Activated naive CD4-positive, alpha-beta T cell treated with anti-CD3 and anti-CD28 coated beads, Interleukin-2, amount 10 ng/mL, durations not matched to agents 7 days and 5 days (primary cell): ENCODE measurements at regions not wholly inside any gene's neighbourhood (a gene's known extent, or its start where the extent isn't known, plus 50 kb on each side); places are given as distances from the start of the nearest gene placed in this dataset.
"Not testable (repeated sequence)": the region's sequence is repeated elsewhere in the genome, so short reads cannot be mapped to it uniquely, and the experiment has no call there.

Experiments
- CTCF ChIA-PET: fragments of 350-600 bp; sonication (Branson Sonifier 250); formaldehyde crosslinking; loops from one replicate; lab custom pipeline; 2021; ENCODE audit warnings: antibody characterized with exemption; lab: Charles Lee
- DNase-seq: peaks from one replicate; pipeline ENCODE4 v3.0.0-alpha.2; 2020
- H3K27ac Mint-ChIP-seq: one replicate; pipeline ENCODE4 v1.8.0; 2021; ENCODE audit warnings: mild to moderate bottlenecking, moderate library complexity, mixed read lengths
- H3K27me3 Mint-ChIP-seq: one replicate; pipeline ENCODE4 v1.8.0; 2021; ENCODE audit warnings: mild to moderate bottlenecking, mixed read lengths
- H3K36me3 Mint-ChIP-seq: one replicate; pipeline ENCODE4 v1.8.0; 2021; ENCODE audit warnings: mixed read lengths
- H3K4me1 Mint-ChIP-seq: one replicate; pipeline ENCODE4 v1.8.0; 2021; ENCODE audit warnings: mixed read lengths
- H3K4me3 Mint-ChIP-seq: one replicate; pipeline ENCODE4 v1.8.0; 2021; ENCODE audit warnings: mild to moderate bottlenecking, moderate library complexity, mixed read lengths
- H3K9me3 Mint-ChIP-seq: one replicate; pipeline ENCODE4 v1.8.0; 2021; ENCODE audit warnings: mixed read lengths

DNA sequence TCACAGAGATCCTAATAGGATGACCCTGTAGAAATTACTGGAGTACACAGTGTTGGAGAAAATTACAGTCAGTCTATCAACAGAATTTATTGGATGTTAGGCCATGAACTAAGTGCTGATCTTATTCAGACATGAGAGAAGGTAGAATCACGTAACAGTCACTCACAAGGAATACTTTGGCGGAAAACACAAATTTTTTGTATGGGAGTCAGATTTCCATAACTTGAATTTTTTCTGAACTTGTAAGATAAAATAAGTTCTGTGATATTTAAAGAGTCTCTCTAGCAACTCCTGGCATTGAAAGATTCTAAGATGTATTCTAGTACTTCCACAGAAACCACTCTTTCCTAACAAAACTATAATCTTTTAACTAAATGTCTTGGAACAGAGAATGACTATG is 178.8 kb upstream of the MME start:
- no peak overlapping the region for H3K27ac Mint-ChIP-seq
- no peaks in the 10 kb centered on the region for H3K4me1 Mint-ChIP-seq
- peaks cover 1% of the 10 kb centered on the region for H3K9me3 Mint-ChIP-seq
- H3K4me3 Mint-ChIP-seq, result no peak overlapping the region
- CTCF ChIA-PET, result no interaction called here
- H3K27me3 Mint-ChIP-seq, result no peaks in the 10 kb centered on the region
- no peak for DNase-seq
- no peaks in the 10 kb centered on the region for H3K36me3 Mint-ChIP-seq

DNA sequence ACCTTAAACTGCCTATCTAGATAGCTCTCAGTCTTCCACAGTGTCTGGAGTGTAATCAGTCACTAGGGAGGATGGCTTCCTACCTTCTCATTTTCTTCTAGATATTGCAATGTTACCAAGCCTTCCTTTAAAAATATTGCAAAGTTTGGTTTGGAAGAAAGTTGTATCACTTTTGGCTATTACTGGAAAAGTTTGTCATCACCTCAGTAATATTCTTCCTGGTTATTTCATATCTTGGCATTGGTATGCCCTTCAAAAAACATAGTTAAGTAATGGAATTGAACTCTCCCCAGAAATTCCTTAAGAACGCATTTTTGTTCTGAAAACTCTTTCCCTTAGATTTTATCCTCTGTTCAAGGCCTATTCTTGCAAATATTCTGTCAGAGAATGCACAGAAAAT is 179.3 kb upstream of the MME start:
- Mint-ChIP-seq H3K9me3 (peaks cover 1% of the 10 kb centered on the region), H3K27me3 (no peaks in the 10 kb centered on the region), H3K36me3 (no peaks in the 10 kb centered on the region), H3K4me3 (no peak overlapping the region), H3K4me1 (no peaks in the 10 kb centered on the region), H3K27ac (no peak overlapping the region)
- DNase-seq, result no peak
- CTCF ChIA-PET, result no interaction called here

DNA sequence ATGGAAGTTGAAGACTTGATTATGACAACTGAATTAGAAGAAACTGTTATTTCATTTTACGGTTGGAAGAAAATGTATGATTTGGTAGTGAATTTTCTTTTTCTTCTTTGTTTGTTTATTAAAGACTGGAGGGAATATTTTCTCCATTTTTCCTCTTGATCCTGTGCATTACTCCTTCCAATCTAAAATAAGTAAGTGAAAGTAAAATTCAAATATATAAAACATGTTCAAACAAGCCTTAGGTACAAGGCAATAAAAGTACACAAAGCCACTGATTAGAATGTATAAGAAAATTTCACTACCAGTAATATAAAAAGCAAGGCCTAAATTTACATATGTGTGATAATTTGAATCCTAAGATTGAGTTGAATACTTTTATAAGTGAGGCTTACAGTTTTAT is 181.2 kb upstream of the MME start:
- CTCF ChIA-PET, result no interaction called here

DNA sequence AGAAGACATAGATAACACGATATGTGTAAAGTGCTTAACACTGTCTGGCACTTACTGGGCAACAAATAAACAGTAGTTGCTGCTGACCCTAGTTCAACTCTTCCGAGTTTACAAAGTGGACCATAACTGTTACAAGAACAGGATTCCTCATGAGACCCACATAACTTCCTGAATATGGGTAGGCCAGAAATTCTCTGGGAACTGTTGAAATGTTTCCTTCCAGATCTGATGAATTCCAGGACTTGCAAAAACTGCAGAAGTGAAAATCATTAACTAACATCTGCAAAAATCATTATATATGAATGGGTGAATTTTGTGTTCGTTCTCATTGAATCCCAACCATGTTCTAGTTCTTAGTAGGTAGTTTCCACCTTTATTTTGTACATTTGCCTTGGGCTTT is 181.7 kb upstream of the MME start:
- Mint-ChIP-seq H3K9me3 (peaks cover 1% of the 10 kb centered on the region), H3K27ac (no peak overlapping the region), H3K4me1 (no peaks in the 10 kb centered on the region), H3K36me3 (no peaks in the 10 kb centered on the region), H3K4me3 (no peak overlapping the region), H3K27me3 (no peaks in the 10 kb centered on the region)
- CTCF ChIA-PET, result no interaction called here
- DNase-seq, result no peak

More for the DNA sequence above, 181.2 kb upstream of the MME start:
- no peaks in the 10 kb centered on the region for H3K27me3 Mint-ChIP-seq
- peaks cover 1% of the 10 kb centered on the region for H3K9me3 Mint-ChIP-seq
- no peaks in the 10 kb centered on the region for H3K4me1 Mint-ChIP-seq
- H3K36me3 Mint-ChIP-seq, result no peaks in the 10 kb centered on the region
- no peak for DNase-seq
- no peak overlapping the region for H3K27ac Mint-ChIP-seq
- H3K4me3 Mint-ChIP-seq, result no peak overlapping the region

DNA sequence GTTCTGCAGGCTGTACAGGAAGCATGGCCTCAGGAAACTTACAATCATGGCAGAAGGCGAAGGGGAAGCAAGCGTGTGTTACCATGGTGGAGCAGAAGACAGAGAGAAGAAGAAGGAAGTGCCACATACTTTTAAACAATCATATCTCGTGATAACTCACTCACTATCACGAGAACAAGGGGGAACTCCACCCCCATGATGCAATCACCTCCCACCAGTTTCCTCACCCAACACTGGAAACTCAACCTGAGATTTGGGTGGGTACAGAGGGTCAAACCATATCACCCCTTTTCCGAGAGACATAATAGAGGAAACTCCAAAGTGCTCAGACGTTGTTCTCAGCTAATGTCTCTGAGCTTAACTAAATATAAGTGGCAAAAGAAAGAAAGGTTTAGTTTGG is 186.3 kb upstream of the MME start:
- Mint-ChIP-seq H3K27me3 (no peaks in the 10 kb centered on the region), H3K4me1 (no peaks in the 10 kb centered on the region), H3K9me3 (peaks cover 5% of the 10 kb centered on the region), H3K27ac (no peak overlapping the region), H3K36me3 (no peaks in the 10 kb centered on the region), H3K4me3 (no peak overlapping the region)
- DNase-seq, result no peak
- CTCF ChIA-PET, result no interaction called here

DNA sequence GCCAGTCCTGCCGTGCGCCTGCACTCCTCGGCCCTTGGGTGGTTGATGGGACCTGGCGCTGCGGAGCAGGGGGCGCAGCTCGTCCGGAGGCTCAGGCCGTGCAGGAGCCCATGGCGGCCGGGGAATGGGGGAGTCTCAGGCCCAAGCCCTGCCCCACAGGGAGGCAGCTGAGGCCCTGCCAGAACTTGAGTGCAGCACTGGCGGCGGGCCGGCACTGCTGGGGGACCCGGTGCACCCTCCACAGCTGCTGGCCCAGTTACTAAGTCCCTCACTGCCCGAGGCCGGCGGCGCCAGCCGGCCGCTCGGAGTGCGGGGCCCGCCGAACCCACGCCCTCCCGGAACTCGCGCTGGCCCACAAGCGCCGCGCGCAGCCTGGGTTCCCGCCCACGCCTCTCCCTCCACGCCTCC is 190.9 kb upstream of the MME start:
- Mint-ChIP-seq H3K27ac (no peak overlapping the region), H3K4me1 (no peaks in the 10 kb centered on the region), H3K27me3 (no peaks in the 10 kb centered on the region), H3K36me3 (no peaks in the 10 kb centered on the region), H3K9me3 (peaks cover 15% of the 10 kb centered on the region), H3K4me3 (no peak overlapping the region)
- DNase-seq, result no peak
- CTCF ChIA-PET, result no interaction called here

DNA sequence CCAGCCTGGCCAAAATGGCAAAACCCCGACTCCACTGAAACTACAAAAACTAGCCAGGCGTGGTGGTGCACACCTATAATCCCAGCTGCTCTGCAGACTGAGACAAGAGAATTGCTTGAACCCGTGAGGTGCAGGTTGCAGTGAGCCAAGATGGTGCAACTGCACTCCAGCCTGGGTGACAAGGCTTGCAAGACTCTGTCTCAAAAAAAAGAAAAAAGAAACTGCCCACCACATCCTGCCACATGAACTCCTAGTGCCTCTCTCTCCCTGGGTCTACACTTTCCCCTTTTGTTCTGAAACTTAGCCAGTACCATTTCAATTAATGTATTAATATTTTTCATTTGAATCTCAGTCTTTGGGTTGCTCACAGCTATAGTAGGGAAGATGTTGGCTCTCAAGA is 192.2 kb upstream of the MME start:
- CTCF ChIA-PET, result no interaction called here
- no peak overlapping the region for H3K4me3 Mint-ChIP-seq
- H3K4me1 Mint-ChIP-seq, result no peaks in the 10 kb centered on the region
- no peak overlapping the region for H3K27ac Mint-ChIP-seq
- H3K9me3 Mint-ChIP-seq, result peaks cover 15% of the 10 kb centered on the region
- no peaks in the 10 kb centered on the region for H3K27me3 Mint-ChIP-seq
- H3K36me3 Mint-ChIP-seq, result no peaks in the 10 kb centered on the region
- DNase-seq, result no peak

DNA sequence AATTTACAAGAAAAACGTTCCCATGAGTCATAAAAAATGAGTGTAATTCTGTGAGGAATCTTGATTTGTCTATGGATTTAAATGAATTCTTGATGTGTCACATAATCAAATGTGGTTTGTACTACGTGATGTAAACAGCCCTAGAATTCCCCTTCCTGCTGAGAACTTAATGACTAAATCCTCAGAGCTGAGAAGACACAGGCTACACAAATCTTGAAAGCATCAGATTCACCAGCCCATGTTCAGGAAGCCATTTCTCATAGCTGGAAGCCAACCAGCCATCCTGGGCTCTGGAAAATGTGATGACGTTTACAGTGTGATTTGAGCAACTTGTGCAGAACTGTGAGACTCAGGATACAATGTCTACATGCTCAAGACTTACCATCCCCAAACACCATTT is 193.7 kb upstream of the MME start:
- H3K4me3 Mint-ChIP-seq, result no peak overlapping the region
- H3K9me3 Mint-ChIP-seq, result peaks cover 15% of the 10 kb centered on the region
- CTCF ChIA-PET, result no interaction called here
- H3K36me3 Mint-ChIP-seq, result no peaks in the 10 kb centered on the region
- no peaks in the 10 kb centered on the region for H3K4me1 Mint-ChIP-seq
- no peak overlapping the region for H3K27ac Mint-ChIP-seq
- H3K27me3 Mint-ChIP-seq, result no peaks in the 10 kb centered on the region
- DNase-seq, result no peak

DNA sequence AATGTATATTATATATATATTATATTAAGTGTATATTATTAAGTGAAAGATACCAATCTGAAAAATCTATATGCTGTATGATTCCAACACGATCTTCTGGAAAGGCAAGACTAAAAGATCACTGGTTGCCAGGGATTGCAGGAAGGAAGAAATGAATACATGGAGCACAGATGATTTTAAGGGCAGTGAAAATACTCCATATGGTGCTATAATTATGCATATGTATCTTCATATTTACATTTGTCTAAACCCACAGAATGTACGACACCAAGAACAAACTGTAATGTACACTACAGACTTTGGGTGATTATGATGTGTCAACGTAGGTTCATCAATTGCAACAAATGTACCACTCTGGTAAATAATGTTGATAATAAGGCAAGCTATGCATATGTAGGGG is 194.7 kb upstream of the MME start:
- H3K4me3 Mint-ChIP-seq, result no peak overlapping the region
- no peak overlapping the region for H3K27ac Mint-ChIP-seq
- H3K4me1 Mint-ChIP-seq, result no peaks in the 10 kb centered on the region
- CTCF ChIA-PET, result no interaction called here
- H3K36me3 Mint-ChIP-seq, result no peaks in the 10 kb centered on the region
- H3K9me3 Mint-ChIP-seq, result peaks cover 15% of the 10 kb centered on the region
- H3K27me3 Mint-ChIP-seq, result no peaks in the 10 kb centered on the region
- no peak for DNase-seq

DNA sequence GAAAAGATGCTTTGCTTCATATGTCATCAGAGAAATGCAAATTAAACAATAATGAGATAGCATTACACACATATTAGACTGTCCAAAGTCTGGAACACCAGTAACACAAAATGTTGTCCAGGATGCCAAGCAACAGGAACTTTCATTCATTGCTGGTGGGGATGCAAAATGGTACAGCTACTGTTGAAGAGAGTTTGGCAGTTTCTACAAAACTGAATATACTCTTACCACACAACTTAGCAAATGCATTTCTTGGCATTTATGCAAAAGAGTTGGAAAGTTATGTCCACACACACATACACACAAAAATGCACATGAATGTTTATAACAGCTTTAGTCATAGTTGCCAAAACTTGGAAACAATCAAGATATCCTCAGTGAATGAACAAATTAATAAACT is 195.2 kb upstream of the MME start:
- CTCF ChIA-PET, result no interaction called here
- Mint-ChIP-seq H3K36me3 (no peaks in the 10 kb centered on the region), H3K4me3 (no peak overlapping the region), H3K4me1 (no peaks in the 10 kb centered on the region), H3K27ac (no peak overlapping the region), H3K9me3 (peaks cover 13% of the 10 kb centered on the region), H3K27me3 (no peaks in the 10 kb centered on the region)
- DNase-seq, result no peak

DNA sequence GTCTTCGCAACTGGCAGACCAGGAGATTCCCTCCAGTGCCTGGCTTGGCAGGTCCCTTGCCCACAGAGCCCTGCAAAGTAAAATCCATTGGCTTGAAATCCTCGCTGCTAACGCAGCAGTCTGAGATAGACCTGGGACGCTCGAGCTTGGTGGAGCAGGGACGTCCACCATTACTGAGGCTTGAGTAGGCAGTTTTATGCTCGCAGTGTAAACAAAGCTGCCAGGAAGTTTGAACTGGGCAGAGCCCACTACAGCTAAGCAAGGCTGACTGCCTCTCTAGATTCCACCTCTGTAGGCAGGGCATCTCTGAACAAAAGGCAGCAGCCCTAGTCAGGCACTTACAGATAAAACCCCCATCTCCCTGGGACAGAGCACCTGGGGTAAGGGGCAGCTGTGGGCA is 205.0 kb upstream of the MME start:
- Mint-ChIP-seq H3K27me3 (no peaks in the 10 kb centered on the region), H3K4me3 (no peak overlapping the region), H3K36me3 (no peaks in the 10 kb centered on the region), H3K4me1 (no peaks in the 10 kb centered on the region), H3K9me3 (peaks cover 7% of the 10 kb centered on the region), H3K27ac (no peak overlapping the region)
- CTCF ChIA-PET, result no interaction called here
- DNase-seq, result no peak

DNA sequence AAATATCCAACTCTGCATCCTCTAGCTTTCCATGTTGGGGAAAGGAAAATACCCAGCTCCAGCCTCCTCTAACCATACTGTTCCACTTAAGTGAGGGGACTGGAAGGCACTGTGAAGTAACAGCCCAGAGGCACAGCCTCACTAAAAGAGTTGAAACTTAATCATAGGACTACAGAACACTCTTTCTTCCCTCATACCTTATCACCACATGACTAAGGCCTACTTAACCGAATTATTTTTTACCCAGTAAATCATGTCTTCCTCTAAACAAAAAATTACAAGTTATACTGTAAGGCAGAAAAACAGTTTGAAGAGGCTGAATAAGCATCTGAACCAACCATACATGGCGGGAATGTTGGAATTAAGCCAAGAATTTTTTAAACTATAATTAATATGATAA is 207.4 kb upstream of the MME start:
- CTCF ChIA-PET, result no interaction called here
- Mint-ChIP-seq H3K27me3 (no peaks in the 10 kb centered on the region), H3K4me1 (no peaks in the 10 kb centered on the region), H3K4me3 (no peak overlapping the region), H3K36me3 (no peaks in the 10 kb centered on the region), H3K9me3 (peaks cover 4% of the 10 kb centered on the region), H3K27ac (no peak overlapping the region)
- DNase-seq, result no peak

DNA sequence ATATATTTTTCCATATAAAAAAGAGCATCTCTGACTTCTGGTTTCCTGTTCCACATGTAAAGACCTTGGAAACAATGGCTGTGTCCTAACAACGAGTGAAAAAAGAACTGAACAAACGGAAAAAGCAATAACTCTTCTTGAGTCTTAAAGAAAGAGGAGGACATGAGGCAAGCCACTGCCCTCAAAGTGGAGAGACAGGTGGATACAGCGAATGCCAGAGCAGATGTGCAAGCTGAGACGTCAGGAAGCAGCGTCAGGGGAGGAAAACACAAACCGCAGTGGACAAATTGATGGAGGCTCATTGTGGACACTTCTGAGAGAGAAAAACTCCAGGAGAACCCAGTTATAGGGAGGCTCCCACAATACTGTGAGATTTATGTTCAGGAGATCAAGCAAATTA is 208.0 kb upstream of the MME start:
- Mint-ChIP-seq H3K27ac (no peak overlapping the region), H3K9me3 (peaks cover 2% of the 10 kb centered on the region), H3K4me3 (no peak overlapping the region), H3K36me3 (no peaks in the 10 kb centered on the region), H3K4me1 (no peaks in the 10 kb centered on the region), H3K27me3 (no peaks in the 10 kb centered on the region)
- DNase-seq, result no peak
- CTCF ChIA-PET, result no interaction called here

DNA sequence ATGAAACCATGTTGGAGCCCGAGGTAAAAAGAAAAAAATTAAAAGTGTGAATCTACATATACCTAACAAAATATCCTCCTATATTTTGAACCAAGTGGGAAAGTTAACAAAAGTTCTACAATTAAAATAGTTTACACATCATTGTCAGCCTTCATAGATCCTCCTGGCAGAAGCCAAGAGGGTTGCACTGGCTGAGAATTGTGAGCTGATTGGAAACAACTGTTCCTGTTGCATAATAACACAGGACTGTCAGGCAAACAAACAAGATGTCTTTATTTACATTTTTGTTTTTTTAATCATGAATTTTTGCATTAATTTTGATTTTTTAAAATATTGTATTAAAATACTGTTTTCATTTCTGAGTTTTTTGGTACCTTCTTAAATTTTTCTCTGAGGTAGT is 215.2 kb upstream of the MME start:
- DNase-seq, result no peak
- no peak overlapping the region for H3K27ac Mint-ChIP-seq
- no peaks in the 10 kb centered on the region for H3K4me1 Mint-ChIP-seq
- H3K4me3 Mint-ChIP-seq, result no peak overlapping the region
- CTCF ChIA-PET, result no interaction called here
- no peaks in the 10 kb centered on the region for H3K36me3 Mint-ChIP-seq
- H3K27me3 Mint-ChIP-seq, result no peaks in the 10 kb centered on the region
- H3K9me3 Mint-ChIP-seq, result no peaks in the 10 kb centered on the region

DNA sequence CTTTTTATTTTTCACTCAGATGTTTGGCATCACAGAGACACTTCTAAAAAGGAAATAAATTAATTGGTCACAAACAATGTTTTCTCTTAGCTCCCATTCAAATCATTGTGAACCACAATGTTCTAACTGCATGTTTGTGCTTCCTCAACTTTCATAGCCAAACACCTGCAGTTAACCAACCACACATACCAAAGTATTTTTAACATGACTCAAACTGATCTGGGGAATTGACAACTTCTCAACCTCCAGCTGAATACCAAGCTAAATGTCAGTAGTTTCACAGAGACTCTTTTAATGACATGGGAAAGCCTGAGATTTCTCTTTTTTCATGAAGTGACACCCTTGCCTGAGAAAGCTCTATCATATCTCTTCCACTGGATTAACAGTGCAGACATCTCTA is 217.9 kb upstream of the MME start:
- CTCF ChIA-PET, result no interaction called here
- no peak overlapping the region for H3K27ac Mint-ChIP-seq
- H3K4me3 Mint-ChIP-seq, result no peak overlapping the region
- H3K27me3 Mint-ChIP-seq, result no peaks in the 10 kb centered on the region
- no peaks in the 10 kb centered on the region for H3K4me1 Mint-ChIP-seq
- no peaks in the 10 kb centered on the region for H3K9me3 Mint-ChIP-seq
- no peak for DNase-seq
- no peaks in the 10 kb centered on the region for H3K36me3 Mint-ChIP-seq

DNA sequence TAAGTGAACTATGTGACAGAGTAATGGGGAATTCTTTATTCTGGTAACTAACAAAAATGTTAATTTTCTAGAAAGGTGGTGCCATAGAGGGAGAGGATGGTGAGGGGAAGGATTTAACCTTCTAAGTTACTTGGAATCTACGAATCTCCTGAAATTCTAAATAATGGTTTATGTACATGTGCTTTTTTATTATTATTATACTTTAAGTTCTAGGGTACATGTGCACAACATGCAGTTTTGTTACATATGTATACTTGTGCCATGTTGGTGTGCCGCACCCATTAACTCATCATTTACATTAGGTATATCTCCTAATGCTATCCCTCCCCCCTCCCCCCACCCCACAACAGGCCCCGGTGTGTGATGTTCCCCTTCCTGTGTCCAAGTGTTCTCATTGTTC is 227.1 kb upstream of the MME start:
- H3K27ac Mint-ChIP-seq, H3K4me3 Mint-ChIP-seq, H3K27me3 Mint-ChIP-seq, CTCF ChIA-PET, H3K4me1 Mint-ChIP-seq, H3K36me3 Mint-ChIP-seq, DNase-seq, H3K9me3 Mint-ChIP-seq: not testable (repeated sequence)
